Glomerular visceral epithelial cell (primary cell): ENCODE measurements at regions not wholly inside any gene's neighbourhood (a gene's known extent, or its start where the extent isn't known, plus 50 kb on each side); places are given as distances from the start of the nearest gene placed in this dataset.
A peak's percentile ranks its signal among the peaks of the same experiment; 100 is the strongest.
"Not testable (repeated sequence)": the region's sequence is repeated elsewhere in the genome, so short reads cannot be mapped to it uniquely, and the experiment has no call there.

Source experiments
- DNase-seq: peaks from one replicate; pipeline ENCODE4 v3.0.0-alpha.2; 2016; ENCODE audit errors: extremely low spot score

GRCh38 chrX:40414335-40414734, 166.4 kb upstream of the ATP6AP2 start:
- no peak for DNase-seq

- no peak for DNase-seq
Measured at GRCh38 chrX:40411340-40412111, 169.2 kb upstream of the ATP6AP2 start.

GRCh38 chrX:40410859-40411258, 169.9 kb upstream of the ATP6AP2 start:
- DNase-seq, result no peak

GRCh38 chrX:40406330-40406859, 174.4 kb upstream of the ATP6AP2 start:
- DNase-seq, result no peak

- no peak for DNase-seq
Measured at GRCh38 chrX:40405399-40405798, 175.4 kb upstream of the ATP6AP2 start.

GRCh38 chrX:40403757-40404156, 177.0 kb upstream of the ATP6AP2 start:
- no peak for DNase-seq

- peak; percentile 71 for DNase-seq
Measured at GRCh38 chrX:40402831-40403533, 177.8 kb upstream of the ATP6AP2 start.

- no peak for DNase-seq
Measured at GRCh38 chrX:40395102-40395501, 185.7 kb upstream of the ATP6AP2 start.

- DNase-seq, result no peak
Measured at GRCh38 chrX:40394302-40394701, 186.5 kb upstream of the ATP6AP2 start.

- DNase-seq, result no peak
Measured at GRCh38 chrX:40392599-40392998, 188.2 kb upstream of the ATP6AP2 start.

- DNase-seq, result no peak
Measured at GRCh38 chrX:40391662-40392061, 189.1 kb upstream of the ATP6AP2 start.

- DNase-seq, result no peak
Measured at GRCh38 chrX:40389555-40389954, 191.2 kb upstream of the ATP6AP2 start.

GRCh38 chrX:40388441-40388840, 192.3 kb upstream of the ATP6AP2 start:
- DNase-seq, result no peak

GRCh38 chrX:40387869-40388268, 192.9 kb upstream of the ATP6AP2 start:
- DNase-seq, result not testable (repeated sequence)

- DNase-seq, result not testable (repeated sequence)
Measured at GRCh38 chrX:40387311-40387710, 193.5 kb upstream of the ATP6AP2 start.

- no peak for DNase-seq
Measured at GRCh38 chrX:40385682-40386081, 195.1 kb upstream of the ATP6AP2 start.

- DNase-seq, result no peak
Measured at GRCh38 chrX:40385256-40385655, 195.5 kb upstream of the ATP6AP2 start.

GRCh38 chrX:40383969-40384368, 196.8 kb upstream of the ATP6AP2 start:
- DNase-seq, result peak; percentile 53

- DNase-seq, result no peak
Measured at GRCh38 chrX:40383360-40383759, 197.4 kb upstream of the ATP6AP2 start.

GRCh38 chrX:40380655-40381488, 199.9 kb upstream of the ATP6AP2 start:
- no peak for DNase-seq

- no peak for DNase-seq
Measured at GRCh38 chrX:40377684-40378083, 203.1 kb upstream of the ATP6AP2 start.

- no peak for DNase-seq
Measured at GRCh38 chrX:40374486-40374885, 206.3 kb upstream of the ATP6AP2 start.
